GM12874 (cell line): ENCODE measurements at regions not wholly inside any gene's neighbourhood (a gene's known extent, or its start where the extent isn't known, plus 50 kb on each side); places are given as distances from the start of the nearest gene placed in this dataset.

Source experiments
- TF ChIP-seq, protein P1 (sequence below): IDR thresholded peaks from 2 replicates; pipeline ENCODE4 v1.5.1; 2011; ENCODE audit warnings: low read depth, mild to moderate bottlenecking, control low read depth, low read length, moderate library complexity; ENCODE audit not compliant: insufficient read depth

DNA sequence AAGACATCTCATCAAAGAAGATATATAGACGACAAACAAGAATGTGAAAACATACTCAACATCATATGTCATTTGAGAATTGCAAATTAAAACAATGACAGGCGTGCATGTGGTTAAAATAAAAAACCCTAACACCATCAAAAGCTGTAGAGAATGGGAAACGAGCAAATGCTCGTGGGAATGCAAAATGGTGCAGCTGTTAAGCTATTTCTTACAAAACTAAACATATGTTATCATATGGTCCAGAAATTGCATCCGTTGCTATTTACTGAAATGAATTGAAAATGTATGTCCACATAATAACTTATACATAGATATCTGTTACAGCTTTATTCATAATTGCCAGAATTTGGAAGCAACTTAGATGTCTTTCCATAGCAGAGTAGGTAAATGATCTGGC, 574.4 kb downstream of the TNS3 start:
- TF ChIP-seq, protein P1, sequence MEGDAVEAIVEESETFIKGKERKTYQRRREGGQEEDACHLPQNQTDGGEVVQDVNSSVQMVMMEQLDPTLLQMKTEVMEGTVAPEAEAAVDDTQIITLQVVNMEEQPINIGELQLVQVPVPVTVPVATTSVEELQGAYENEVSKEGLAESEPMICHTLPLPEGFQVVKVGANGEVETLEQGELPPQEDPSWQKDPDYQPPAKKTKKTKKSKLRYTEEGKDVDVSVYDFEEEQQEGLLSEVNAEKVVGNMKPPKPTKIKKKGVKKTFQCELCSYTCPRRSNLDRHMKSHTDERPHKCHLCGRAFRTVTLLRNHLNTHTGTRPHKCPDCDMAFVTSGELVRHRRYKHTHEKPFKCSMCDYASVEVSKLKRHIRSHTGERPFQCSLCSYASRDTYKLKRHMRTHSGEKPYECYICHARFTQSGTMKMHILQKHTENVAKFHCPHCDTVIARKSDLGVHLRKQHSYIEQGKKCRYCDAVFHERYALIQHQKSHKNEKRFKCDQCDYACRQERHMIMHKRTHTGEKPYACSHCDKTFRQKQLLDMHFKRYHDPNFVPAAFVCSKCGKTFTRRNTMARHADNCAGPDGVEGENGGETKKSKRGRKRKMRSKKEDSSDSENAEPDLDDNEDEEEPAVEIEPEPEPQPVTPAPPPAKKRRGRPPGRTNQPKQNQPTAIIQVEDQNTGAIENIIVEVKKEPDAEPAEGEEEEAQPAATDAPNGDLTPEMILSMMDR = no peak

DNA sequence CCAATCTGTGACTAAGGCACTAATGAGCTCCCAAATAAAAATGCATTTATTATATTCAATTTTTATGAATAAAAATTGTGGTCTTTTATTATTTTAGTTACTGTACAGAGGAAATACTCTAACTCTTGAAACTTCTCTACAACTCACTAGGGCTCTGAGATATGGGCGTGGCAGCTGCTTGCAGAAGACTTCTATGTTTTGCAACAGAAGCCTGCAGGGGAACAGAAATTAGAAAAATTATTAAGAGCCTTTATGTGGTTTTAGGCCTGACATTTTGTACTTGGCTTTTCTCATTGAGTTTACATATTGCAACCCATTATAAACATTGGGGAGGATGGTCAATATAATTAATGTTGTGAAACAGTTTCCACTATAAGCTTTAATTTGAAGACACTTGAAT, 581.4 kb downstream of the TNS3 start:
- TF ChIP-seq, protein P1 = no peak

DNA sequence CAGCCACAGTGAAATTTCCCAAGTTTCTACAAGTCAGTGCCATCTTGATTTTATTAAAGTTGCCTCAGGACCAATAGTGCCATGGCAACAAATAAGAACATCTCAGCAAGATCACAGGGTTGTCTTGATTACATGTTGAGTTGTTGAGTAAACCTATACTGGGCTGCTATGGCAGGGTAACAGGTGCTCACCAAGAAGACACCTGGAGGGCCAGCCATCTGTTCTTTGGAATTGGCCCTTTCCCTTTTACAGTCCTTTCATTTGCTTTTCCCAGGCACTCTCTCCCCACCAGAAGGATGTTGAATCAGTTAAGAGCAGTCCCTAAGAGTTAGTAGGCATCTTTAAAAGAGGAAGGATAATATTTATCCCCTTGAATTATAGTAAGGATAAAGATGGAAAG, 582.0 kb downstream of the TNS3 start:
- TF ChIP-seq, protein P1 = no peak

DNA sequence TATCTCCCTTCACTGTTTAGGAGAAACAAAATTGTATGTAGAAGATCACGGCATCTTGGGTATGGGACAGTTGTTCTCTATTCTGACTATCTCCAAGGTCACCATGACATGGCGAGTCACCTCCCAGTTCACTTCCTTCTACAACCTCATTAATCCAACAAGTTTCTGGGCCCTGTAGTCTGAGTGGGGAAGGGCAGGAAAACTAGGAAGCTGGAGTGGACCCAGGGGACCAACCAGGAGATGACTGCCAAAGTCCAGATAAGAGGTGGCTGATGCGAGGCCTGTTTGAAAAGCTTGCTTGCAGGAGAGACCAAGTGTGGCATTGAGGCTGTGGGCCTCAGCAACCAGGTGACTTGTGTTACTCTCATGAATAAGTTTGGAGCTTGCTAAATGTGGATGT, 584.9 kb downstream of the TNS3 start:
- TF ChIP-seq, protein P1 = no peak

DNA sequence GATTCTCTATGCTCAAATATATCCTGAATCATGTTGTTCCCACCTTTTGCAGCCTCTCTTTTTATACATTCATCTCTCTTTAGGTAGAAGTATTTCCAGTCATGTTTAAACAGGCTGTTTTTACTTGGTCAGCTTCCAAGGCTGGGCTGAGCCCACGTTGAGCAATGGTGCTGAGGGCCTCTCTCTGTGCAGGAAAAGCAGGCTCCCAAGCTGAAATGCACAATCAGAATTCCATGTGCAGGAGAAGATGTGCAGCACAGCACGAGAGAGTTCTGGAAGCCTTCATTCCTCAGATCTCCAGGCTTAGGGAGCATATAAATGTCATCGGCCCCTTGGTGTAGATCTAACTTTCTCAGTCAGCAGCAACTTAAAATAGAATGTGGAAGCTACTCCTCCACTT, 588.5 kb downstream of the TNS3 start:
- TF ChIP-seq, protein P1 = no peak

DNA sequence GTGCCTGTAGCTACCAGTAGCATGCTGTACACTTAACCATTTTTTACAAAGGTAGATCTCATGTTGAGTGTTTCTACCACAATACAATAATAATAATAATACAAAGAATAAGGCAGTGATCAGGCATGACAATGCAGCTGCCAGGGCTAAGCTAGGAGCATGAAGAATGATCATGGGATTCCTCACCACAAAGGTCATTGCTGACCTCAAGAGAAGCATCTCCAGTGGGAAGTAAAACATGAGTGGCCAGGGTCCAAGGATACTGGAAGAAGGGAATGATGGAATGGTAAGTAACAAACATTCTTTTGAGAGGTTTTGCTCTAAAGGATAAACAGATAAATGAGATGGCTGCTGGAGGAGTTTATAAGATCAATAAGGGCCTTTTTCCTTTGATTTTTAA, 591.1 kb downstream of the TNS3 start:
- TF ChIP-seq, protein P1 = no peak

DNA sequence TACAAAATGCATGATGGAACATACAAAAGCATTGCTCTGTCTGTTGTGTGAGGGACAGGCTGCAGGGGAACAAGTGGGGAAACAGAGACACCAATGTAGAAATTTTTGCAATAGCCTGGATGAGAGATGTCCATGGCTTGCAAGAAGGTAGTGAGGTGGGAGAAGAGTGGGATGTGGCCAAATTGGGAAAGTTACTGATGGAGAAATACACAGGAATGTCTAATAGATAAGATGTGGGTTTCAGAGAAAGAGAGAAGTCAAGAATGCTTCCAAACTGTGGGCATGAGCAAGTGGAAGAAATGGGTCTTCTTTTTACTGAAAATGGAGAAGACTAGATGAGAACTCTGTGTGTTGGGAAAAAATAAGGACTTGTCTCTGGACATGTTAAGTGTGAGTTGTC, 592.7 kb downstream of the TNS3 start:
- TF ChIP-seq, protein P1 = no peak

DNA sequence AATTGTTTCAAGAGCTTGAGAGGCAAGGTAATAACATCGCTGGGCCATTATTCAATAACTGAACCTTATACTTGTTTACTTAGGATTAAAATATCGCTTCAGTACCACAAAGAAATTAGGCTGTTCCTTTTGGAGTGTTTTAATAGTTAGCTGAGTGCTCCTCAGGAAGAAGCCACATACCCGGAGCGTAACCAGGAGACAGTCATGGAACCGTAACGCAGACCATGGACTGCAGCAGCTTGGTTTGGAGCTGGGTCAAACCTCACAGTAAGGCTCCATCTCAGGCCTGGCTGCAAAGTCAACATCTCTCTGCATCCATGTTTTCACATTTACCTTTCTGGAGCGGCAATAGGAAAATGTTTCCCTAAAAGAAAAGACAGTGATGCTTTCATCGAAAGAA, 599.0 kb downstream of the TNS3 start:
- TF ChIP-seq, protein P1 = no peak
